ENCODE measurements at regions not wholly inside any gene's neighbourhood (a gene's known extent, or its start where the extent isn't known, plus 50 kb on each side); places are given as distances from the start of the nearest gene placed in this dataset.
A peak's percentile ranks its signal among the peaks of the same experiment; 100 is the strongest.

GRCh38 chr5:105573575-105573974 lies 2011.0 kb upstream of the NUDT12 start:
- DNase-seq: no peak
- no peaks in the 10 kb centered on the region for H3K4me1 ChIP-seq (ENCODE audit: control insufficient read depth in 2 of 3, insufficient read depth in 2 of 3, low read depth in 1 of 3, low read length in 3 of 3)
- no peak overlapping the region for H3K4me3 ChIP-seq (ENCODE audit: low read length in 3 of 3)
- H3K27ac ChIP-seq (ENCODE audit: low read depth in 2 of 2, low read length in 2 of 2): no peak overlapping the region
- no peaks in the 10 kb centered on the region for H3K9me3 ChIP-seq (ENCODE audit: control insufficient read depth in 2 of 3, insufficient read depth in 1 of 3, low read length in 3 of 3)
- intact Hi-C loops (cut with DNase I): no loop called here
- no peak for TF ChIP-seq CTCF (IDR thresholded peaks at IDR 0.05; ENCODE audit: borderline replicate concordance, extremely low read depth, insufficient read depth)
- no peaks in the 10 kb centered on the region for H3K36me3 ChIP-seq (ENCODE audit: control insufficient read depth in 2 of 3, insufficient read depth in 3 of 3, low read length in 3 of 3)
- H3K9ac ChIP-seq (ENCODE audit: low read length in 3 of 3): no peak overlapping the region
- no peaks in the 10 kb centered on the region for H3K27me3 ChIP-seq (ENCODE audit: control insufficient read depth, insufficient read depth, low read length)
- FAIRE-seq: no peak

- no peak for FAIRE-seq
- H3K36me3 ChIP-seq (ENCODE audit: control insufficient read depth in 2 of 3, insufficient read depth in 3 of 3, low read length in 3 of 3): no peaks in the 10 kb centered on the region
- intact Hi-C loops (cut with DNase I): no loop called here
Observed at GRCh38 chr5:105565531-105565930, 2002.9 kb upstream of the NUDT12 start.

GRCh38 chr5:105563842-105564241 lies 2001.3 kb upstream of the NUDT12 start:
- TF ChIP-seq CTCF (IDR thresholded peaks at IDR 0.05; ENCODE audit: borderline replicate concordance, extremely low read depth, insufficient read depth): no peak
- no peak overlapping the region for H3K9ac ChIP-seq (ENCODE audit: low read length in 3 of 3)
- DNase-seq (peak in 1 of 5 donors; percentile 38), FAIRE-seq (no peak)
- no peaks in the 10 kb centered on the region for H3K36me3 ChIP-seq (ENCODE audit: control insufficient read depth in 2 of 3, insufficient read depth in 3 of 3, low read length in 3 of 3)
- H3K27me3 ChIP-seq (ENCODE audit: control insufficient read depth, insufficient read depth, low read length): no peaks in the 10 kb centered on the region
- no peak overlapping the region for H3K4me3 ChIP-seq (ENCODE audit: low read length in 3 of 3)
- H3K27ac ChIP-seq (ENCODE audit: low read depth in 2 of 2, low read length in 2 of 2): no peak overlapping the region
- intact Hi-C loops (cut with DNase I): no loop called here
- no peaks in the 10 kb centered on the region for H3K9me3 ChIP-seq (ENCODE audit: control insufficient read depth in 2 of 3, insufficient read depth in 1 of 3, low read length in 3 of 3)
- H3K4me1 ChIP-seq (ENCODE audit: control insufficient read depth in 2 of 3, insufficient read depth in 2 of 3, low read depth in 1 of 3, low read length in 3 of 3): no peaks in the 10 kb centered on the region

More at GRCh38 chr5:105565531-105565930, 2002.9 kb upstream of the NUDT12 start:
- H3K4me1 ChIP-seq (ENCODE audit: control insufficient read depth in 2 of 3, insufficient read depth in 2 of 3, low read depth in 1 of 3, low read length in 3 of 3): no peaks in the 10 kb centered on the region
- H3K27me3 ChIP-seq (ENCODE audit: control insufficient read depth, insufficient read depth, low read length): no peaks in the 10 kb centered on the region
- no peak overlapping the region for H3K4me3 ChIP-seq (ENCODE audit: low read length in 3 of 3)
- no peak overlapping the region for H3K9ac ChIP-seq (ENCODE audit: low read length in 3 of 3)
- DNase-seq: no peak
- no peak for TF ChIP-seq CTCF (IDR thresholded peaks at IDR 0.05; ENCODE audit: borderline replicate concordance, extremely low read depth, insufficient read depth)
- H3K27ac ChIP-seq (ENCODE audit: low read depth in 2 of 2, low read length in 2 of 2): no peak overlapping the region
- no peaks in the 10 kb centered on the region for H3K9me3 ChIP-seq (ENCODE audit: control insufficient read depth in 2 of 3, insufficient read depth in 1 of 3, low read length in 3 of 3)

- Histone ChIP-seq H3K4me1 (ENCODE audit: control insufficient read depth in 2 of 3, insufficient read depth in 2 of 3, low read depth in 1 of 3, low read length in 3 of 3) (no peaks in the 10 kb centered on the region), H3K9me3 (ENCODE audit: control insufficient read depth in 2 of 3, insufficient read depth in 1 of 3, low read length in 3 of 3) (no peaks in the 10 kb centered on the region), H3K36me3 (ENCODE audit: control insufficient read depth in 2 of 3, insufficient read depth in 3 of 3, low read length in 3 of 3) (no peaks in the 10 kb centered on the region), H3K4me3 (ENCODE audit: low read length in 3 of 3) (no peak overlapping the region), H3K9ac (ENCODE audit: low read length in 3 of 3) (no peak overlapping the region), H3K27me3 (ENCODE audit: control insufficient read depth, insufficient read depth, low read length) (no peaks in the 10 kb centered on the region), H3K27ac (ENCODE audit: low read depth in 2 of 2, low read length in 2 of 2) (no peak overlapping the region)
- DNase-seq (no peak), FAIRE-seq (no peak)
- no peak for TF ChIP-seq CTCF (IDR thresholded peaks at IDR 0.05; ENCODE audit: borderline replicate concordance, extremely low read depth, insufficient read depth)
- intact Hi-C loops (cut with DNase I): no loop called here
Observed at GRCh38 chr5:105554568-105555169, 1992.1 kb upstream of the NUDT12 start.
